ENCODE measurements at regions not wholly inside any gene's neighbourhood (a gene's known extent, or its start where the extent isn't known, plus 50 kb on each side); places are given as distances from the start of the nearest gene placed in this dataset.
"Not testable (repeated sequence)": the region's sequence is repeated elsewhere in the genome, so short reads cannot be mapped to it uniquely, and the experiment has no call there.

DNA sequence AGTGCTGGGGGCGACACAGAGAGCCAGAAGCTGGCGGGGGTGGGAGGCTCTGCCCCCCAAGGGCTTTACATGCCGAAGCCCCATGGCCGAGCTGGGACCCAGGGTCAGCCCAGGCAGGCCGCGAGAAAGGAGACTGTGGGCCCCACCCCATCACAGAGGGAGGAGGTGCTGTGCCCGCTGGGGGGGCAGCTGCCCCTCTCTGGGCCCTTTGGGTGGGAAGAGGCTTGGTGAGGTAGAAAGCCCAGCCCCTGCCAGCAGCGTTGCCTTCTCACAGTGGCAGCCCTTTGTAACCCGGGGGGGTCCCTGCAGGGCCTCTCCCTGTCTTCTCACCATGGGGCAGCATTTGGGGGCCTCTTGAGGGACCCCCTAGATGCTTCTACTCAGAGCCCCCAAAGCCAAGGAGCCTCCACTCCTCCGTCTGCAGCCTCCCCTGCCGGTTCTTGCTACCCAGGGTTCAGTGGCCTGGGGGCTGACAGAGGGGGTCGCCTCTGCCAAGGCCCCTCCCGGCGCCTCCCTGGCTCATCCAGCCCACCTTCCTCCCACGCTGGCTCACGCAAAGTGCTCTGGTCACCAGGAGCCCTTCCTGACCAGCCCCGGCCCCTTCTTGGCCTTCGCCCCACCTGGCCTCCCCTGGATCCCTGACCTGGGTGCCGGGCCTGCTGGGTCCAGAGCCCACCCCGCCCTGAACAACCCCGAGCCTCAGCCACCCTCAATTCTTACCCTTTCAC, 2967.9 kb downstream of the RPIA start:
- not testable (repeated sequence) for DNase-seq; H3K27ac Mint-ChIP-seq; H3K36me3 Mint-ChIP-seq; H3K27me3 Mint-ChIP-seq; H3K9me3 Mint-ChIP-seq; ATAC-seq (replicated peaks); H3K4me1 Mint-ChIP-seq
- H3K4me3 Mint-ChIP-seq, result peak overlapping the region in 1 of 2 donors; percentile 78

DNA sequence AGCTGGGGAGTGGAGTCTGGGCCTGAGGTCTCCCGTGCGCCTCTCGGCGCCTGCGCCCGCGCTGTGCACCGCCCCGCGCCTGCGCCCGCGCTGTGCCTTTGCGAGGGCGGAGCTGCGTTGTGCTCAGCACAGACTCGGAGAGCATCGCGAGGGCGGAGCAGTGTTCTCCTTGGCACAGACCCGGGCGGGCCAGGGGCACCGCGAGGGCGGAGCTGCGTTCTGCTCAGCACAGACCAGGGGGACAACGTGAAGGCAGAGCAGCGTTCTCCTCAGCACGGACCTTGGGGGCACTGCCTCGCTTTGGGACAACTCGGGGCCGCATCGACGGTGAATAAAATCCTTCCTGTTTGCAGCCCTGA, 2968.4 kb downstream of the RPIA start:
- Mint-ChIP-seq H3K27ac (peak overlapping the region; percentile 42), H3K4me3 (peak overlapping the region; percentile 78)
- not testable (repeated sequence) for DNase-seq, H3K9me3 Mint-ChIP-seq, H3K27me3 Mint-ChIP-seq, H3K36me3 Mint-ChIP-seq, H3K4me1 Mint-ChIP-seq
- ATAC-seq (replicated peaks), result peak; percentile 98 to 100

DNA sequence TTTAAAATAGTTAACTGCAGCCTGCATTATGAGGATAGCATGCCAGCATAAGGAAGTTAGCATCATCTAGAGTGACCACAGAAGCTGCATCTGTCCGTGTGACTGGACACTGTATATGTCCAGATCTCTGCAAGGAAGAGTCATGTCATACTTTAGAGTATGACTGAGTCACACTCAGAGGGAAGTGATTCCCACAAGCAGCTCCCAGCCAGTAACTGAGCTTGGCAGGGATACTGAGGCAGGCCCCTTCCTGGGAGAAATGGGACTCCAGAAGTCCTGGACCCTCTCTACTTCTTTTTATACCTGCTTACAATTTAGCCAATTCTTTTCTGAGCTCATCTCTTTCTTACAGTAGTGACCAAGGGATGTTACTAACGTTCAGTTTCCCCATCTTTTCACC, 2975.9 kb downstream of the RPIA start:
- not testable (repeated sequence) for H3K36me3 Mint-ChIP-seq; DNase-seq; H3K27ac Mint-ChIP-seq; H3K27me3 Mint-ChIP-seq; H3K9me3 Mint-ChIP-seq; ATAC-seq (replicated peaks); H3K4me3 Mint-ChIP-seq; H3K4me1 Mint-ChIP-seq

DNA sequence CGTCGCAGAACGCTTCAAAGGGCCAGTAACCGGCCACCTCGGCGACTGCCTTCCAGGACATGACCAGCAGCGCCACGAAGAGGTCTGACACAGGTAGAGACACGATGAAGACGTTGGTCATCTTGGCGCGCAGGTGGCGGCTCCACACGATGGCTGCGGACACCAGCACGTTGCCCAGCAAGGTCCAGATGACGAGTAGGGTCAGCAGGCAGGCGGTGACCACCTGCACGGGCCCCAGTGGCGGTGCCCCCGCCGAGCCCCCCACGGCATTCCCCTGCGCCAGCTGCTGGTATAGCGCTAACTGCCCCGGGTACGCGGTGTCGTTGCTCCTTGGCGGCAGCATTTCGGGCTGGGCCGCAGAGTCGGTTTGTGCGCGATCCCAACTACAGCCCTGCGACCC, 2994.1 kb downstream of the RPIA start:
- not testable (repeated sequence) for H3K4me3 Mint-ChIP-seq; ATAC-seq (replicated peaks); H3K27me3 Mint-ChIP-seq; H3K4me1 Mint-ChIP-seq; H3K36me3 Mint-ChIP-seq; DNase-seq; H3K9me3 Mint-ChIP-seq; H3K27ac Mint-ChIP-seq

DNA sequence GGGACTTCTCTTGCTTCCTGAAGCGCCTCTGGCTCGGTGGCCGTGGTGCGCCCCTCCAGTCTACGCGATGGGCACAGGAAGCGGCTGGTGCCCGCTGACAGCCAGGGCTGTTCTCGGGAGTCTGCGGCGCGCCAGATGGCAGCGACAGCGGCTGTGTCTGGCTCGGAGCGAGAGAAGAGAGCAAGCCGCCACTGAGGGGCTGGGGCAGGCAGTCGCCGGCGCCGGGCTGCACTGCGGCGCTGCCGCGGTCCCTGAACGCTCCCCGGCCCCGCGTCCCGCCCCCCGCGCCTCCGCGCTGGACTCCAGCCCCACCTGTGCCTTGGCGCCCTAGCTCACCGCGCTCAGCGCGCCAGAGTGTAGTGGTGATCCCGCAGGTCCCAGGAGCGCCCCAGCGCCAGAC, 2994.6 kb downstream of the RPIA start:
- not testable (repeated sequence) for H3K36me3 Mint-ChIP-seq; H3K4me1 Mint-ChIP-seq; ATAC-seq (replicated peaks); H3K9me3 Mint-ChIP-seq; H3K4me3 Mint-ChIP-seq; H3K27me3 Mint-ChIP-seq; DNase-seq; H3K27ac Mint-ChIP-seq
